Lung (tissue), 11 donors: ENCODE measurements at regions not wholly inside any gene's neighbourhood (a gene's known extent, or its start where the extent isn't known, plus 50 kb on each side); places are given as distances from the start of the nearest gene placed in this dataset.

Experiments
- ATAC-seq: fragments of 200-7000 bp; cut with Tn5 transposase; one replicate; pipeline ENCODE4 v1.9.1; 2020; ENCODE audit warnings: moderate number of reproducible peaks; ENCODE audit not compliant: insufficient read depth, low FRiP score
- DNase-seq, 3 donors: peaks; one replicate each; pipeline ENCODE4 v3.0.0-alpha.2; 2013 to 2017
- H3K27ac ChIP-seq, 2 donors: one replicate each; pipeline ENCODE4 v1.5.1; 2013; ENCODE audit warnings: mild to moderate bottlenecking in 2 of 2, moderate library complexity in 2 of 2, control low read depth in 1 of 2, inconsistent platforms in 1 of 2, low read depth in 1 of 2, low read length in 1 of 2
- H3K27me3 ChIP-seq, 3 donors: one replicate each; pipeline ENCODE4 v1.5.1; 2013; ENCODE audit warnings: low read length in 2 of 3; ENCODE audit not compliant: control insufficient read depth in 3 of 3, insufficient read depth in 3 of 3
- H3K36me3 ChIP-seq, 4 donors: one replicate each; pipeline ENCODE4 v1.5.1; 2013; ENCODE audit warnings: low read length in 4 of 4, mild to moderate bottlenecking in 1 of 4, moderate library complexity in 1 of 4; ENCODE audit not compliant: control insufficient read depth in 4 of 4, insufficient read depth in 4 of 4
- H3K4me1 ChIP-seq, 5 donors: one replicate each; pipeline ENCODE4 v1.5.1; 2013; ENCODE audit warnings: low read length in 5 of 5, mild to moderate bottlenecking in 2 of 5, moderate library complexity in 1 of 5; ENCODE audit not compliant: control insufficient read depth in 5 of 5, insufficient read depth in 5 of 5
- H3K4me3 ChIP-seq: one replicate; pipeline ENCODE4 v1.5.1; 2013; ENCODE audit warnings: mild to moderate bottlenecking, control low read depth, moderate library complexity
- H3K9ac ChIP-seq, 2 donors: one replicate each; pipeline ENCODE4 v1.5.1; 2013; ENCODE audit warnings: low read length in 2 of 2, control low read depth in 1 of 2; ENCODE audit not compliant: insufficient read depth in 1 of 2
- H3K9me3 ChIP-seq, 4 donors: one replicate each; pipeline ENCODE4 v1.5.1; 2013; ENCODE audit warnings: low read length in 3 of 4, mild to moderate bottlenecking in 1 of 4, moderate library complexity in 1 of 4; ENCODE audit not compliant: control insufficient read depth in 4 of 4, insufficient read depth in 3 of 4
- CTCF ChIP-seq: IDR thresholded peaks from 2 replicates; pipeline ENCODE4 v1.5.1; 2012; ENCODE audit warnings: mild to moderate bottlenecking; ENCODE audit errors: control extremely low read depth, extremely low read depth
- WGBS, 2 donors: extraction: QIAGEN DNeasy Blood & Tissue Kit; methylation state at CpG; one replicate each; pipeline ENCODE4 v1.1.7; 2013; 5-methylcytosine and 5-hydroxymethylcytosine counted together
- donor health status: control.
- donor health status: control.
- donor health status: Bipolar disorder and iron deficiency.
- donor health status: healthy.
- donor health status: DM: yes; HTN: yes; CAD: no.

GRCh38 chr1:90534663-90535295, 182.3 kb downstream of the BARHL2 start:
- no peaks in the 10 kb centered on the region for H3K4me1 ChIP-seq
- H3K36me3 ChIP-seq = no peaks in the 10 kb centered on the region
- no peaks in the 10 kb centered on the region for H3K27me3 ChIP-seq
- DNase-seq (no peak), ATAC-seq (no peak)
- no peak overlapping the region for H3K4me3 ChIP-seq
- no peak for TF ChIP-seq CTCF
- no peak overlapping the region for H3K27ac ChIP-seq
- H3K9ac ChIP-seq = no peak overlapping the region
- 52 to 57% methylated on average over 6 of the region's 6 CpGs for WGBS, 2 donors
- H3K9me3 ChIP-seq = no peaks in the 10 kb centered on the region

GRCh38 chr1:90534116-90534515, 183.0 kb downstream of the BARHL2 start:
- H3K4me1 ChIP-seq = no peaks in the 10 kb centered on the region
- no peak for DNase-seq
- WGBS, 2 donors = 80 to 85% methylated on average over 6 of the region's 6 CpGs
- H3K27ac ChIP-seq = no peak overlapping the region
- ATAC-seq = no peak
- H3K9ac ChIP-seq = no peak overlapping the region
- no peaks in the 10 kb centered on the region for H3K27me3 ChIP-seq
- no peak for TF ChIP-seq CTCF
- H3K4me3 ChIP-seq = no peak overlapping the region
- H3K9me3 ChIP-seq = no peaks in the 10 kb centered on the region
- H3K36me3 ChIP-seq = no peaks in the 10 kb centered on the region

- no peak overlapping the region for H3K27ac ChIP-seq
- H3K4me1 ChIP-seq = no peaks in the 10 kb centered on the region
- ATAC-seq (no peak), DNase-seq (no peak)
- no peaks in the 10 kb centered on the region for H3K36me3 ChIP-seq
- no peaks in the 10 kb centered on the region for H3K27me3 ChIP-seq
- no peak for TF ChIP-seq CTCF
- no peak overlapping the region for H3K4me3 ChIP-seq
- no peaks in the 10 kb centered on the region for H3K9me3 ChIP-seq
- no peak overlapping the region for H3K9ac ChIP-seq
Observed at GRCh38 chr1:90526954-90527353, 190.1 kb downstream of the BARHL2 start.

GRCh38 chr1:90522432-90522831, 194.7 kb downstream of the BARHL2 start:
- Histone ChIP-seq H3K4me3 (no peak overlapping the region), H3K9me3 (no peaks in the 10 kb centered on the region), H3K27me3 (no peaks in the 10 kb centered on the region), H3K4me1 (no peaks in the 10 kb centered on the region), H3K9ac (no peak overlapping the region), H3K36me3 (no peaks in the 10 kb centered on the region), H3K27ac (no peak overlapping the region)
- no peak for TF ChIP-seq CTCF
- no peak for DNase-seq
- no peak for ATAC-seq
